GM20000 (cell line): ENCODE measurements at regions not wholly inside any gene's neighbourhood (a gene's known extent, or its start where the extent isn't known, plus 50 kb on each side); places are given as distances from the start of the nearest gene placed in this dataset.

Experiments
- DNase-seq: peaks from one replicate; pipeline ENCODE4 v3.0.0; 2012; ENCODE audit warnings: low spot score
- CTCF ChIP-seq: IDR thresholded peaks from 2 replicates; pipeline ENCODE4 v1.5.1; 2012; ENCODE audit warnings: mild to moderate bottlenecking, control low read depth; ENCODE audit errors: extremely low read depth, missing control alignments

GRCh38 chr5:18802336-18802735 is 1168.1 kb downstream of the TAF11L14 start:
- no peak for TF ChIP-seq CTCF
- no peak for DNase-seq

GRCh38 chr5:18805376-18805775 is 1171.1 kb downstream of the TAF11L14 start:
- no peak for TF ChIP-seq CTCF
- no peak for DNase-seq

GRCh38 chr5:18807256-18808149 is 1173.2 kb downstream of the TAF11L14 start:
- no peak for TF ChIP-seq CTCF
- no peak for DNase-seq

GRCh38 chr5:18811661-18812060 is 1176.3 kb downstream of the CDH18 start:
- no peak for DNase-seq

GRCh38 chr5:18828351-18828750 is 1159.6 kb downstream of the CDH18 start:
- DNase-seq, result no peak
- no peak for TF ChIP-seq CTCF

More at GRCh38 chr5:18811661-18812060, 1176.3 kb downstream of the CDH18 start:
- no peak for TF ChIP-seq CTCF

GRCh38 chr5:18829539-18829938 is 1158.5 kb downstream of the CDH18 start:
- TF ChIP-seq CTCF, result no peak
- DNase-seq, result no peak

- no peak for DNase-seq
- no peak for TF ChIP-seq CTCF
Measured at GRCh38 chr5:18850216-18850615, 1137.8 kb downstream of the CDH18 start.
